NCI-H128 (cell line): ENCODE measurements at regions not wholly inside any gene's neighbourhood (a gene's known extent, or its start where the extent isn't known, plus 50 kb on each side); places are given as distances from the start of the nearest gene placed in this dataset.

ENCODE experiments used
- DNase-seq: peaks from one replicate; lab custom pipeline; 2025; ENCODE audit not compliant: unreplicated experiment; lab: John Stamatoyannopoulos, UW

DNA sequence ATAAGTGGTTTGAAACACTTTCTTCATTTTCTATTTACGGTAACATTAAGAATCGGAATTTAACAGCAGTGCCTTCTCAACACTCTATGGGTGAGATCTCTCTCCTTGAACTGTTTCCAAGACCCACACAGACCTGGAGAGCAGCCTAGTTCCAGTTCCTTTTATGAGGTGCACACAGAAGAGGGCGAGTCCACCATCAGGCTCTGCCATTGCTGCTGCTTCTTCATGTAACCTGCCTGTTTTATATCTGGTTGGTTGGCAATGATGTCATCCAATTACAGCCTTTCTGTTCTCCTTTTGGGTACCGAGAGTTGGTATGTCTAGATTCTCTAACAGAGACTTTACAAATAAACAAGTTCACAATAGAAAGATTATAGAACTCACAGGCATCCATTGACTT lies 225.7 kb downstream of the UTP18 start:
- DNase-seq: no peak

- no peak for DNase-seq
Measured at GRCh38 chr17:51486885-51487520, 226.7 kb downstream of the UTP18 start.

- DNase-seq: no peak
Measured at GRCh38 chr17:51487947-51488346, 227.6 kb downstream of the UTP18 start.

- DNase-seq: no peak
Measured at GRCh38 chr17:51491416-51491815, 231.1 kb downstream of the UTP18 start.

DNA sequence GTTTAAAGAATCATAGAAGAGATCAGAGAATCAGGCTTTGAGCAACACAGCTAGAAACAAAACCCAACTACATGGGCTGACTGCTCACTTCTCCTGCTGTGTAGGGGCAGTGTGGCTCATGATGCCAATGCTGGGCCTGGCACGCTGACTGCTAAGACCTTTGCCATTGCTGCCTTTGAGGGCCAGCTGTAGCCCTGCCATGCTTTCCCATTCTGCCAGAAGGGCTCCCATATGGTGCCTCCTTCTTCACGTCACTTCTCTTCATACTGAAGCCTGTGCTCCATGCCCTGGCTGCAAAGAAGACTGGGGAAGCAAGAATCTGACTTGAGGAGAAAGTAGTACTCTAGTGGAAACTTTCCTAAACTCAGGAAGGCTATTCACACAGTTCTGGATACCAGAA lies 232.9 kb downstream of the UTP18 start:
- no peak for DNase-seq

- DNase-seq: no peak
Measured at GRCh38 chr17:51496378-51496777, 236.0 kb downstream of the UTP18 start.

GRCh38 chr17:51499897-51500296 lies 239.6 kb downstream of the UTP18 start:
- no peak for DNase-seq

GRCh38 chr17:51500454-51500853 lies 240.1 kb downstream of the UTP18 start:
- DNase-seq: no peak

DNA sequence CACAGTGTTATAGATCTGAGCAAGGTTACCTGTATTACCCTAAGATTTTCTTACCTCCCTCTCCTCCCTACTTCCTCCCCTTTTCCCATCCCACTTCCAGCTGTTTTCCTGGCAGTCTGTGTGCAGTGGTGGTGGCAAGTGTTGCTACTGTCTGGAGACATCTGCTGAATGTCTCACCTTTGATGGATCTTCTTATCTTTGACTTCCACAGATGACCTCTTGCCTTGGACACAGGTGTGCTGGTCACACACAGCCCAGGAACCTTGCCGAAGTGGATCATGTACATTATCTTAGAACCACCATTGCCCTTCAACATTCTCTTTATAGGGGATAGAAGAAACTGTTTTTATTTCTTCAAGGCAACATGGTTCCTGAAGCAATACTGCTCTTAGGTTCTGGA lies 245.1 kb downstream of the UTP18 start:
- no peak for DNase-seq

GRCh38 chr17:51507444-51507843 lies 247.1 kb downstream of the UTP18 start:
- DNase-seq: no peak

DNA sequence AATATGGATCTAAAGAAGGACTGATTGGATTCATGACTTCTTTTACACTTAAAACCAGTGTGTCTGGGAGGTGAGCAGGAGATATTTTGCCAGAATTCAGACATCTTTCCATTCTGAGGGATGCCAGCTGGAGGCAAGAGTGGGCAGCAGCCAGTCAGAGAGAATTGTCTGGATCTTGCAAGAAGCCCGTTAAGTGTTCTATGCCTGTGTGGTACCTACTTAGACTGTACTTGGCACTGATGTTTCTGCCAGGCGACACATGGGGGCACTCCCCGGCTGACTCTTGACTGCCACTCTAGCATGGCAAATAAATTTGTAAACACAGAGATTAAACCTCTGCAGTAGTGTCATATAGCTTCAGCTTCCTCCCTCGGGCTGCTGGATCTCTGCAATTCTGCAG lies 247.7 kb downstream of the UTP18 start:
- no peak for DNase-seq

- no peak for DNase-seq
Measured at GRCh38 chr17:51510940-51511339, 250.6 kb downstream of the UTP18 start.

- DNase-seq: no peak
Measured at GRCh38 chr17:51512220-51512907, 252.0 kb downstream of the UTP18 start.

GRCh38 chr17:51516924-51517323 lies 256.6 kb downstream of the UTP18 start:
- no peak for DNase-seq

DNA sequence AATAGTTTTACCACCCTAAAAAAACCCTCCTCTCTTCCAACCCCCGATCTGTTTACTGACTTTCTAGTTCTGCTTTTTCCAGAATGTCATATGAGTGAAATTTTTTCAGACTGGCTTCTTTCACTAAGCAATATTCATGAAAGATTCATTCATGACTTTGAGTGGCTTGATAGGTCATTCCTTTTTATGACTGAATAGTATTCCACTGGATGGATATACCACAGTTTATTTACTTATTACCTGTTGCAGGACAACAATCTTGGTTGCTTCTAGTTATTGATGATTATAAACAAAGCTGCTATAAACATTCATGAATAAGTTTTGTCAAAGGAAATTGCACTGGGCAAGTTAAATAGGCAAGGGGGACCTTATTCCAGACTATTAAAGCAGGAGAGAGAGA lies 264.2 kb downstream of the UTP18 start:
- DNase-seq: no peak

DNA sequence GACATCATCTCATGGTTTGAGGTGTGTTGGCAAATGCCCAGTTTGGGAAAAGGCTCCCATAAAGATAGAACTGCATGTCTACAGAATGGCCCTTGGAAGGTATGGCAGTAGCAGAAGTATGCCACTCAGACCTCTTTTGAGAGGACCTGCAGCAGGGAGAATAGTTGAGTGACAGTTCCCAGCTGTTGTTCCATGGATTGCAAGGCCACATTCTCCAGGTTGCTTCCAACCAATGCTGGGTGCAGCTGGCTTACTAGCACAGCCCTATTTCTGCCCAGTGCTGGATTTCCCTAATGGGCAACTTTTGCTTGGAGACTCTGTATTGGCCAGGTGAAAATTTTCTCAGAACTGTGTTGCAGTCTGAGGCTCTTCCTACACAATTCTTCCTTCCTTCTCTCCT lies 266.2 kb downstream of the UTP18 start:
- no peak for DNase-seq

- DNase-seq: no peak
Measured at GRCh38 chr17:51527225-51527982, 267.1 kb downstream of the UTP18 start.

- DNase-seq: no peak
Measured at GRCh38 chr17:51528111-51528510, 267.8 kb downstream of the UTP18 start.

DNA sequence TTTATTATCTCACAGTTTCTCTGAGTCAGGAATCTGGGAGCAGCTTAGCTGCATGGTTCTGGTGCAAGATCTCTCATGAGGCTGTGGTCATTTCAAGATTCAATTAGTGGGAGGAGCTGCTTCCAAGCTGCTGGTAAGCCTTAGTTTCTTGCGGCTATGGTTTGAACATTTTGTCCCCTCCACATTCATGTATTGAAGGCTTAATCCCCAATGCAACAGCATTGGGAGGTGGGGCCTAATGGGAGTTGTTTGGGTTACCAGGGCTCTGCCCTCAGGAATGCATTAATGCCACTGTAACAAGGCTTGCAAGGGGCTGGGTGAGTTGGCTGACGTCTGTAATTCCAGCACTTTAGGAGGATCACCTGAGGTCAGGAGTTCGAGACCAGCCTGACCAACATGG lies 272.9 kb downstream of the UTP18 start:
- DNase-seq: no peak

GRCh38 chr17:51533821-51534220 lies 273.5 kb downstream of the UTP18 start:
- DNase-seq: no peak

DNA sequence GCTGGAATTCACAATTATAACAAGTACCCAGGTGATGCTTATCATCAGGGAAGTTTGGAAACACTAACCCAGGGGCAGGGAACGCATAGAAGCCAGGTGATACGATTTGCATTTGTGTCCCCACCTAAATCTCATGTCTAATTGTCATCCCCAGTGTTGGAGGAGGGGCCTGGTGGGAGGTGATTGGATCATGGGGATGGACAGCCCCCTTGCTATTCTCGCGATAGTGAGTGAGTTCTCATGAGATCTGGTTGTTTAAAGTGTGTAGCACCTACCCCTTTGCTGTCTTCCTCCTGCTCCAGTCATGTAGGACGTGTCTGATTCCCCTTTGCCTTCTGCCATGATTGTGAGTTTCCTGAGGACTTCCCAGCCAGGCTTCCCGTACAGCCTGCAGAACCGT lies 276.3 kb downstream of the UTP18 start:
- no peak for DNase-seq

DNA sequence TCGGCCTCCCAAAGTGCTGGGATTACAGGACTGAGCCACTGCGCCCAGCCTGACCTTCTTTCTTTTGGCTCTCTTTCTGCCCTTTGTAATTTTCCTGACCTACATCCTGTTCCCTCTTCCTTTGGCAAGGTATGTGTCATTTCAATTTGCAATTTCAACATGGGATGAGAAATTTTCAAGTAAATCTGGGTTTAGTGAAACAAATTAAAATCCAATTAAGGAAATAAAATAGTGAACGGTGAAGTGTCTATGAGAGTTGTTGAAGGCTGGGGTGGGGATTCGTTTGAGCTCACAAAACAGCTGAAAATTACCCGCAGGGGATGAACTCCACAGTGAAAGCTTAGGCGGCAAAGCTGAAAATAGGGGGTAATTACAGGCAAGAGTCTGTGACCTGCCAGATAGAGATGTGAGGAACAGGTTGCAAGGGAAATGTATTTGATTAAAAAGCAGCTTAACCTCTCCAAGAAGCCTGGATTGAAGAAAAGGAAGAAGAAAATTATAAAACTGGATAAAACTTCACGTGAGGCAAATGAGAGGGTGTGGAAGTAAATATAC lies 277.7 kb downstream of the UTP18 start:
- no peak for DNase-seq
